Stimulated activated CD4-positive, alpha-beta T cell treated with anti-CD3 and anti-CD28 coated beads, Interleukin-2, amount 100 ng/mL, for 48 hours (primary cell): ENCODE measurements at regions not wholly inside any gene's neighbourhood (a gene's known extent, or its start where the extent isn't known, plus 50 kb on each side); places are given as distances from the start of the nearest gene placed in this dataset.

ENCODE experiments used
- DNase-seq, 2 donors: peaks; one replicate each; pipeline ENCODE4 v3.0.0-alpha.2; 2020

- no peak for DNase-seq
These were observed 294.1 kb upstream of the CD180 start for GRCh38 chr5:67490543-67491321.

DNA sequence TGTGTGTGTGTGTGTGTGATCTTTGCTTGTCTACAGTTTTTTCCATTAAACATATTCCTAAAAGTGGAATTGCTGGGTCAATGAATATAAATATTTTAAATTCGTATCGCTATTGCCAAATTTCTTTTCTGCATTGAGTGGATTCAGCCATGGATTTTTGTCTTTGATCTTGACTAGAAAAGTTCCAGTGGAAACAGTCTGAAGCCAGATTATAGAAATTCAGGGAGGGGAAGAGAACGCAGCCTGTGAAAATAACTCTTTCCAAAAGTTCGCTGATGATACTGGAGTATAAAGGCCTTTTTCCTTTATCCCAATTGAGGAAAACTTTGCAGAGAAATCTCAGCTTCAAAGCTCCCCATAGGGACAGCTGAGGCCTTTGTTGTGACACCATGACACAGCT, 292.3 kb upstream of the CD180 start:
- DNase-seq, result no peak

DNA sequence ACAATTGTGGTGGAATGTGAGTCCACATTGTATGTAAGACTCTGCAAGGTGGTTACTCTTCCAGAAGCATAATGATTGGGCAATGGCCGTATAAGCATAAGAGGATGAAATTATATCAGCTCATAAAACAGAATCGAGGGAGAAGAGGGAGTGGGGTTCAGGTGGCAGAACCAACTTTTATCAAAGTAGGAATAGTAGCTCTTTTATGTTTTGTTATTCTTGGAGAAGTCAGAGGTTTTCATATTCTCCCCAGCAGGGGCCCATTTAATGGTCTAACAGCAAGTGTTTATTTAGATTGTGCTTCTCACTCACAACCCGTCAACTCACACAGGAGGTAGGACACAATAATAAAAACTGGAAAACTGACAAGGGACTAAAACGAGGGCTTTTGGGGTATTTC, 291.3 kb upstream of the CD180 start:
- no peak for DNase-seq

GRCh38 chr5:67483453-67484030, 286.9 kb upstream of the CD180 start:
- no peak for DNase-seq

DNA sequence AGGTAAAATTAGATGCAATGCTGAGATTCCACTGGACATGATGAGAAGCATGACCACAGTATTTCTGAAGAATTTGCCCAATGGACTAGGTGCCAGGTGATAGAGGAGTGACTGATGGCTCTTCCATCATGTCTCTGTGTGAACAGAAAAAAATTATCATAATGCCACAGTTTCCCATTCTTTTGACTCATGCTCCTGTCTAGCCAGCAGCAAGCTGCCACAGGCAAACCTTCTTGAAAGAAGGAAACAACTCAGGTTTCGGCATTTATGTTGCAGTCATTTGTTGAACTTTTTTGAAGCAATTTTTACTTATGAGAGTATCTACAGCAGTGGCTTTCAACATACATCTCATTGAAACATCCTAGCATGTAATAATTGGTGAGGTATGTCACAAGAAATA, 284.8 kb upstream of the CD180 start:
- no peak for DNase-seq

GRCh38 chr5:67478337-67478736, 281.7 kb upstream of the CD180 start:
- no peak for DNase-seq

DNA sequence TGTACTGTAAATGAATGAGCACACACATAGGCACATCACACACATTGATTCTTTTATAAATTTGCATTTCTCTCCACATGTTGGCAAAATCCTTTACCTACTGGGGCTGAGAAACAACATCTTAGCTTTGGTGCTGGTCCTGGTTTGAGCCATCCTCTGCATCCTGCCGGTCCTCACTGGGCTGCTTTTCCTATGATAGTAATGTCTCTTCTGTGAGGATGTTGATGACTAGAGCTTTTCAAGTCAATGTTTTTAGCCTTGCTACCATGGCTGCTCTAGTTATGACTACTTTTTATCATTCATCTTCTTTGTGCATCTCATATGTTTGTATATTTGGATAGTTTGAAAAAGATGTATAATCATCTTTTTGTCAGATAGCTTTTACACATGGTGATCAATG, 280.4 kb upstream of the CD180 start:
- DNase-seq, result no peak

- no peak for DNase-seq
These were observed 279.9 kb upstream of the CD180 start for GRCh38 chr5:67476531-67476930.

- DNase-seq, result no peak
These were observed 278.9 kb upstream of the CD180 start for GRCh38 chr5:67475489-67475888.

- no peak for DNase-seq
These were observed 278.1 kb upstream of the CD180 start for GRCh38 chr5:67474597-67475238.

DNA sequence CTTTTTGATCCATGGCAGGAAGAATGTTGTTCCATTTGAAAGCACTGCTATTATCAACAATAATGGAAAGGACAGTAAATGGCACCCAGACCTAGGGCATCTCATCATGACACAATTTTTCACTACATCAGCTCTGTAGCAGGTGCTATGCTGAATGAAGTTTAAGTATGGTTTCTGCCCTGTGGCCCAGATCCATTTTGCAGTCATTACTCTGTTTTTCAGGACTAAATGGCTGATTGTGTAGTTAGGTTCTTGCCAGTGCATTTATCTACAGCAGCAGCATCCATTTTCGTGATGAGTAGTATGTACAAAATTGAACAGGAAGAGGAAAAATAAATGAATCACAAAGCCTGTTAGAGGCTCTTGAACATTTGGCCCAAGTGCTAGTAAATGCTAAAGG, 270.5 kb upstream of the CD180 start:
- DNase-seq, result no peak

DNA sequence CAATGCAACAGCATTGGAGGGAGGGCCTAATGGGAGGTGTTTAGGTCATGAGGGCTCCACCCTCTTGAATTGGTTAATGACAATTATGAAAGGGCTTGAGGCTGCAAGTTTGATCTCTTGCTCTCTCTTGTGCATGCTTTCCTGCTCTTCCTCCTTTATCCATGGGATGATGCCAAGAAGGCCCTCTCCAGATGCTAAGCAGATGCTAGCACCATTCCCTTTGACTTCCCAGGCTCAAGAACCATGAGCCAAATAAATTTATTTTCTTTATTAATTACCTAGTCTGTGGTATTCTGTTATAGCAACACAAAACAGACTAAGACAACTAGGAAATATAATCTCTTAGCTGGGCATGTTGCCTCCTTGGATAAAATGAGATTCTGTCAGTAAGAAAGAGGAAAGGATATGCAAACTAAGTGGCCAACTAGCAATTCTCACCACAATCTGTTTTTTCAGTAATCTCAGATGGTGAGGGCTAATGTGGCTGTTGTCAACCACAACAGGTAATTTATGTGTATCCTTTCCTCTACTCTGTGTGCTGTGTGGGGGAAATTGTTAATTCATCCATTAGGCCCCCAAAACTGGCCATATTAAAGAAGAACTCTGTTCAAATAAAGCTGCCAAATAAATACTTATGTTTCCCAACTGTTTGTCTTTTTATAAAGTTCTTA, 269.1 kb upstream of the CD180 start:
- DNase-seq, result no peak

DNA sequence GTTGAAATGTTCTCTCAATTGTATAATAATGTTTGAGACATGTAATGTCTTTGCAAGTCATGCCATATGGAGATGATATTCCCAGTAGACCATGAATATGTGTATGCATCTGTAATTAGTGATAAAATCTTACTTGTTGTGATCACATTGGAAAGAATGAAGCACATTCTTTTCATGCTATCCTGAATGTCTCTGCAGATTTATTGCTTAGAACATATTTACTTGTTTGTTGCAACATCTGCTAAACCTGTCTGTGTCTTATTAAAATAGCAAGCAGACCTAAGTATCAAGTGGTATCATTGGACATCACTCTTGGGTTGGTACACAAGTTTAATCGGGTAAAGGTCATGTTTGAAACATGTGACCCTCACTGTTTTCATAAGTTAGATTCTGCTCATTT, 265.5 kb upstream of the CD180 start:
- DNase-seq, result no peak

- no peak for DNase-seq
These were observed 262.7 kb upstream of the CD180 start for GRCh38 chr5:67459253-67459652.

GRCh38 chr5:67455970-67456369, 259.4 kb upstream of the CD180 start:
- no peak for DNase-seq

GRCh38 chr5:67454957-67455561, 258.5 kb upstream of the CD180 start:
- no peak for DNase-seq

GRCh38 chr5:67453111-67453905, 256.7 kb upstream of the CD180 start:
- DNase-seq, result no peak

DNA sequence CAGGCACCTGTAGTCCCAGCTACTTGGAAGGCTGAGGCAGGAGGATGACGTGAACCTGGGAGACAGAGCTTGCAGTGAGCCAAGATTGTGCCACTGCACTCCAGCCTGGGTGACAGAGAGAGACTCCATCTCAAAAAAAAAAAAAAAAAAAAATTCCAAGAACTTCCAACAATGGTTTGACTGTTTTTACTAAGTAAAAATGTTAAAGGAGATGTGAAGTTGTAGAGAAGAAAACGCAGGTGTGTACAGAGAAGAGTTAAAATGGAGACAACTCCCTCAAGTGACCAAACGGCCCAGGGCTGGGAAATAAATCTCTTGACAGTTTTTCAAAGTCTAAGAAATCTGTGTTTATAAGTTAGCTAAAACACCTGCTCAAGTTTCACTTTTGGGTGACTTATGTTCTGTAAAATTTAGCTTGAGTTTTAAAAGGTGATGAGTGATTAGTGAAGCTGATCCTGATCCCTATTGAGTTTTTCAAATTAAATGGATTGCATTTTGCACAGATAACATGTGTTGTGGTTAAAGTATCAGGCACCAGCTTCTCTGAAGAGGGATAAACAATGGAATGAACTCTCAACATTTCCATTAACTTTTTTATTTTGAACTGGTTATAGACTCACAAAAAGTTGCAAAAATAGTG, 255.2 kb upstream of the CD180 start:
- DNase-seq, result no peak

- no peak for DNase-seq
These were observed 251.1 kb upstream of the CD180 start for GRCh38 chr5:67447732-67448131.

DNA sequence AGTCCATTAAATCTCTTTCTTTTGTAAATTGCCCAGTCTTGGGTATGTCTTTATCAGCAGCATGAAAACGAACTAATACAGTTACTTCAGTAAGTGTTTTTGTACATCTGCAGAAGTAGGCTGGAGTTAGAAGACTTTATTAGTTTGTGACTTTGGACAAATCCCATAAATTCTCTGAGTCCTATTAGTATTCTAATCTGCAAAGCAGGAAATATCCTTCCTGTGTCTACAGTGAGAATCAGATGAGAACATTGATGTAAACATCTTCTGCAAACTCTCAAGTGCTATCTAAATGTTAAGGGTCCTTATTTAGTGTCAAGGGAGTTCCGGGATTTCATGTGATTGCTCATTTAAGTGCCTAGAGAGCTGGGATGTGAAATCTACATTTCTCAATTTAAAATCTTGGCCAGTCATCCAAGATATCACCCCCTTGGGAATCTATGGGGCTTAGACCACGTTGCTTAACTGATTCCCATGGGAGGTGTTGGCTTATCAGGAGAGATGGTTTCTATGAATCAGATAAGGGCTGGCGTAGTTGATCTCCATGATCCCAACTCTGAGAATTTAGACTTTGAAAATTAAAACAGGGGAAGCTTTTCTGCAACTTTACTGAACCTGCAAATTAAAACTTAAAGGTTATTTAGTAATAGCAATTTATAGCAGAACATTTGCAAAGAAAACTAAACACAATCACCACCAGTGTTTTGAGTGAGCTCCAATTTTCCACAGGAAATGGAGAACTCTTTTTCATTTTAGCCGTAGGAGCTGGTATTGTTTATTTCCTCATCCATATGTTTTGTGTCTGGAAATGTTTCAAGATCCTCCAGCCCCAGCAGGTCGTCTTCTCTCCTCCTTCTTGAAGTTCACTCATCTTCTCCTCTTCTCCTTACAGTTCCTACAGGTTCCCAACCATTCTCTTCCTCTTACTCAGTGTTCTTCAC, 241.6 kb upstream of the CD180 start:
- no peak for DNase-seq

DNA sequence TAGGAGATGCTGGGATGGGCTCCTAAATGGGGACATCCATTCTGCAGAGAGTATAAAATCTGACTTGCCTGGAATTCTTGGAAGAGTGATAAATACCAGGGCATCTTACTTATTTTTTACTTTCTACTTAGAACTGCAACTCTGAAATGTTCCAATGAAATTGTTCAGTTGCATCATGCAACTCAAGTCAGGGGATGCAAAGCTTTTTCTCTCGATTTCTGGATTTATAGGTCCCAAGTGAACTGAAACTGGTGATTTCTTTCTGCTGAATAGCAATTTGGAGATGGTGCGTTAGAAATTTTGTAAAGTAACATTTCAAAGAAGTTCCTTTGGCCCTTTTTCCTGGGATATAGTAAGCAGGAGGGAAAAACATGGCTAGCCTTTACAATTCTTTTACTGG, 238.4 kb upstream of the CD180 start:
- DNase-seq, result no peak
